SK-N-SH (cell line): ENCODE measurements at regions not wholly inside any gene's neighbourhood (a gene's known extent, or its start where the extent isn't known, plus 50 kb on each side); places are given as distances from the start of the nearest gene placed in this dataset.

Experiments
- CTCF ChIA-PET: fragments of 300-600, 350-600 bp; formaldehyde crosslinking; extraction: SDS; loops from one replicate; lab custom pipeline; 2021; lab: Yijun Ruan, JAX
- POLR2A ChIA-PET: fragments of 350-600 bp; sonication (Branson Sonifier 250); formaldehyde crosslinking; extraction: SDS; loops from one replicate; lab custom pipeline; 2020; ENCODE audit warnings: antibody characterized with exemption, inconsistent platforms; lab: Yijun Ruan, JAX
- DNase-seq: peaks from one replicate; pipeline ENCODE4 v3.0.0; 2012
- H2AFZ ChIP-seq: fragments of 200-600 bp; sonication (generic); 2 replicates; pipeline ENCODE4 v1.8.1; 2016; ENCODE audit warnings: antibody characterized with exemption, mild to moderate bottlenecking, low read depth
- H3F3A ChIP-seq: fragments of 200-600 bp; sonication (generic); replicated peaks from 2 replicates; pipeline ENCODE3; 2016; ENCODE audit warnings: antibody characterized with exemption, mild to moderate bottlenecking; ENCODE audit not compliant: insufficient read depth
- H3K27ac ChIP-seq, 2 experiments: fragments of 200-500 bp in 1 of 2; fragments of 200-600 bp in 1 of 2; sonication (Bioruptor generic) in 1 of 2; sonication (generic), shearing (Covaris generic) in 1 of 2; 2 replicates each; pipeline versions ENCODE4 v1.5.1 to v1.6.1; 2014 to 2016; ENCODE audit warnings: low read depth in 2 of 2, inconsistent platforms in 1 of 2, low read length in 1 of 2, mild to moderate bottlenecking in 1 of 2, mixed read lengths in 1 of 2
- H3K27me3 ChIP-seq: fragments of 200-600 bp; sonication (generic), shearing (Covaris generic); 2 replicates; pipeline ENCODE4 v1.6.1; 2016; ENCODE audit warnings: mixed run types; ENCODE audit not compliant: insufficient read depth
- H3K36me3 ChIP-seq, 2 experiments: fragments of 200-500 bp in 1 of 2; fragments of 200-600 bp in 1 of 2; sonication (Bioruptor generic) in 1 of 2; sonication (generic) in 1 of 2; replicated peaks in 1 of 2; 2 replicates each; pipeline versions ENCODE3 to v1.5.1; 2014 to 2016; ENCODE audit warnings: low read length in 1 of 2, mild to moderate bottlenecking in 1 of 2; ENCODE audit not compliant: insufficient read depth in 2 of 2, control insufficient read depth in 1 of 2
- H3K4me1 ChIP-seq, 2 experiments: fragments of 200-500 bp in 1 of 2; fragments of 200-600 bp in 1 of 2; sonication (Bioruptor generic) in 1 of 2; sonication (generic), shearing (Covaris generic) in 1 of 2; 2 replicates each; pipeline versions ENCODE4 v1.5.1 to v1.6.1; 2014 to 2016; ENCODE audit warnings: low read depth in 1 of 2, low read length in 1 of 2, mixed run types in 1 of 2; ENCODE audit not compliant: insufficient read depth in 2 of 2, control insufficient read depth in 1 of 2
- H3K4me2 ChIP-seq: fragments of 200-600 bp; sonication (generic), shearing (Covaris generic); 2 replicates; pipeline ENCODE4 v1.6.1; 2017; ENCODE audit warnings: mixed run types
- H3K4me3 ChIP-seq, 2 experiments: fragments of 200-500 bp in 1 of 2; fragments of 200-600 bp in 1 of 2; sonication (Bioruptor generic) in 1 of 2; sonication (generic), shearing (Covaris generic) in 1 of 2; 2 replicates each; pipeline versions ENCODE4 v1.5.1 to v1.8.1; 2014 to 2016; ENCODE audit warnings: low read depth in 2 of 2, inconsistent platforms in 1 of 2, low read length in 1 of 2, mild to moderate bottlenecking in 1 of 2, mixed read lengths in 1 of 2, moderate library complexity in 1 of 2
- H3K79me2 ChIP-seq: fragments of 200-600 bp; sonication (generic); 2 replicates; pipeline ENCODE4 v1.8.1; 2017; ENCODE audit warnings: mild to moderate bottlenecking; ENCODE audit not compliant: insufficient read depth
- H3K9ac ChIP-seq: fragments of 200-600 bp; sonication (generic); 2 replicates; pipeline ENCODE4 v1.6.1; 2017; ENCODE audit warnings: mixed run types
- H3K9me2 ChIP-seq: fragments of 200-600 bp; sonication (generic); 2 replicates; pipeline ENCODE4 v1.6.1; 2017; ENCODE audit warnings: mixed run types
- H3K9me3 ChIP-seq: fragments of 200-600 bp; sonication (generic); 2 replicates; pipeline ENCODE4 v1.6.1; 2017; ENCODE audit warnings: mixed run types, mild to moderate bottlenecking, moderate library complexity
- H4K20me1 ChIP-seq: fragments of 200-600 bp; sonication (generic); 2 replicates; pipeline ENCODE4 v1.6.1; 2017; ENCODE audit warnings: mild to moderate bottlenecking, mixed run types; ENCODE audit not compliant: insufficient read depth
- EP300 ChIP-seq, 2 experiments: IDR thresholded peaks; 2 replicates each; pipeline versions ENCODE4 v1.4.0 to v1.6.1; 2012; ENCODE audit warnings: borderline replicate concordance in 1 of 2, low read depth in 1 of 2, low read length in 1 of 2
- FOXM1 ChIP-seq: IDR thresholded peaks from 2 replicates; pipeline ENCODE4 v1.4.0; 2012; ENCODE audit warnings: low read depth, mild to moderate bottlenecking
- NFIC ChIP-seq: IDR thresholded peaks from 2 replicates; pipeline ENCODE4 v1.4.0; 2012; ENCODE audit warnings: borderline replicate concordance
- SMC3 ChIP-seq: IDR thresholded peaks from 2 replicates; pipeline ENCODE4 v1.6.1; 2012; ENCODE audit warnings: low read depth, low read length, improper control_type of control experiment
- TEAD4 ChIP-seq: IDR thresholded peaks from 2 replicates; pipeline ENCODE4 v1.4.0; 2012; ENCODE audit warnings: mild to moderate bottlenecking, borderline replicate concordance; ENCODE audit not compliant: insufficient read depth
- WGBS: methylation state at CpG from one replicate; pipeline ENCODE4 v1.1.6; 2017; ENCODE audit warnings: low lambda C conversion rate; 5-methylcytosine and 5-hydroxymethylcytosine counted together
- TF ChIP-seq, protein P1 (sequence below): fragments of 200-600 bp; sonication (generic); IDR thresholded peaks from 2 replicates; pipeline ENCODE4 v1.6.1; 2017; ENCODE audit warnings: antibody characterized with exemption, mild to moderate bottlenecking, moderate library complexity
- TF ChIP-seq, protein P2 (sequence below): IDR thresholded peaks from 2 replicates; pipeline ENCODE4 v1.4.0; 2012; ENCODE audit warnings: low read depth, borderline replicate concordance

DNA sequence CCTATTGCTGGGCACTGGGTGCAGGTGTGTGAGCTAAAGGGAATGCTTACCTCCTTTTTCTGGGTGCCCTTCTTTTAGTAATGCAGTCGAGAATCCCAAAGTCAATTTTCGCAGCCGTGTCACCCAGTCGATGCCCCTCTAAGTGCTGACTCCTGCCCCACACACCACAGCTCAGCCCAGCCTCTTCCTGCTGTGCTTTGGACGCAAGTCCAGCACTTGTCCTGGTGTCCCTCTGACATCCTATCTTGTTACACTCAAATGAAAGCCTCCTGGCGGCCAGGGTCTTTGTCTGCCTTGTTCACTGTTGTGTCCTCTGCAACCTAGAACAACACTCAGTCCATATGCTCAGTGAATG is 58.5 kb upstream of the RUNX3 start:
- no peak overlapping the region for H2AFZ ChIP-seq
- peaks cover 41% of the 10 kb centered on the region for H3K27me3 ChIP-seq
- H3F3A ChIP-seq = no peaks in the 10 kb centered on the region
- no peaks in the 10 kb centered on the region for H3K36me3 ChIP-seq
- H3K9me2 ChIP-seq = no peaks in the 10 kb centered on the region
- H3K4me3 ChIP-seq = no peak overlapping the region
- 73% methylated on average over 6 of the region's 6 CpGs for WGBS
- no peaks in the 10 kb centered on the region for H3K9me3 ChIP-seq
- ChIA-PET CTCF (interaction anchor here (1.4 kb wide), 1 partner anchor 56 kb away, joined by 4 read pairs; no protein-coding TSS in a partner anchor), POLR2A (no interaction called here)
- H4K20me1 ChIP-seq = no peaks in the 10 kb centered on the region
- H3K4me1 ChIP-seq = no peaks in the 10 kb centered on the region; a peak in 1 of 4 replicates
- no peaks in the 10 kb centered on the region for H3K79me2 ChIP-seq
- no peak overlapping the region for H3K27ac ChIP-seq
- H3K4me2 ChIP-seq = no peak overlapping the region
- TF ChIP-seq NFIC (no peak), SMC3 (no peak), FOXM1 (no peak)
- TF ChIP-seq, protein P1, sequence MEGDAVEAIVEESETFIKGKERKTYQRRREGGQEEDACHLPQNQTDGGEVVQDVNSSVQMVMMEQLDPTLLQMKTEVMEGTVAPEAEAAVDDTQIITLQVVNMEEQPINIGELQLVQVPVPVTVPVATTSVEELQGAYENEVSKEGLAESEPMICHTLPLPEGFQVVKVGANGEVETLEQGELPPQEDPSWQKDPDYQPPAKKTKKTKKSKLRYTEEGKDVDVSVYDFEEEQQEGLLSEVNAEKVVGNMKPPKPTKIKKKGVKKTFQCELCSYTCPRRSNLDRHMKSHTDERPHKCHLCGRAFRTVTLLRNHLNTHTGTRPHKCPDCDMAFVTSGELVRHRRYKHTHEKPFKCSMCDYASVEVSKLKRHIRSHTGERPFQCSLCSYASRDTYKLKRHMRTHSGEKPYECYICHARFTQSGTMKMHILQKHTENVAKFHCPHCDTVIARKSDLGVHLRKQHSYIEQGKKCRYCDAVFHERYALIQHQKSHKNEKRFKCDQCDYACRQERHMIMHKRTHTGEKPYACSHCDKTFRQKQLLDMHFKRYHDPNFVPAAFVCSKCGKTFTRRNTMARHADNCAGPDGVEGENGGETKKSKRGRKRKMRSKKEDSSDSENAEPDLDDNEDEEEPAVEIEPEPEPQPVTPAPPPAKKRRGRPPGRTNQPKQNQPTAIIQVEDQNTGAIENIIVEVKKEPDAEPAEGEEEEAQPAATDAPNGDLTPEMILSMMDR = no peak
- TF ChIP-seq, protein P2, sequence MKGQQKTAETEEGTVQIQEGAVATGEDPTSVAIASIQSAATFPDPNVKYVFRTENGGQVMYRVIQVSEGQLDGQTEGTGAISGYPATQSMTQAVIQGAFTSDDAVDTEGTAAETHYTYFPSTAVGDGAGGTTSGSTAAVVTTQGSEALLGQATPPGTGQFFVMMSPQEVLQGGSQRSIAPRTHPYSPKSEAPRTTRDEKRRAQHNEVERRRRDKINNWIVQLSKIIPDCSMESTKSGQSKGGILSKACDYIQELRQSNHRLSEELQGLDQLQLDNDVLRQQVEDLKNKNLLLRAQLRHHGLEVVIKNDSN = no peak
- no peak overlapping the region for H3K9ac ChIP-seq
- no peak for DNase-seq

DNA sequence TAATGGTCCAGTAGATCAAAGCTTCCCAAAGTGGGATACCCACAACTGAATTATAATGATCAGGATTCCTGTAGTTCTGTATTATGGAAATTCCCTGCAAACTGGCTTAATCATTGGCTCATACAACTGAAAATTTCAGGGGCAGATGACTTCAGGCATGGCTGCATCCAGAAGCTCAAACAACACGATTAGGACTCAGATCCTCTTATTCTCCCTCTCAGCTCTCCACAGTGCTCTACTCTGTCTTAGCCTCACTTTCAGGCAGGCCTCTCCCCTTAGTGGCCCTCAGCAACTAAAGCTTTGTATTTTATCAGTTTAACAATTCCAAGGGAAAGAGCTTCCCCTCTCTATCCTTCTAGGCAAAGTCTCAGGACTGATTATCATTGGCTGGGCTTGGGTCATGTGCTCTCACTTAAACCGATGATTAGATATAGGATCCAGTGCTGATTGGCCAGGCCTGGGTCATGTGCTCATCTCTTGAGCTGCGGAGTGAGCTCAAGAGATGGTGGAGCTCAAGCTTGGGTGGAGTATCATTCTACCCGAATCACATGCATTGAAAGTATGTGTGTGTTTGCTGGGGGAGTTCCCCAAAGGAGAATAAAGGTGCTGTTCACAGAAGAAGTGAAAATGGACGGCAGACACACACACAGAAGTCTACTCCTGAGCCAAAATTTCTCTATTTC is 57.9 kb upstream of the RUNX3 start:
- WGBS = 56% methylated on average over 5 of the region's 5 CpGs
- no peaks in the 10 kb centered on the region for H4K20me1 ChIP-seq
- no peak overlapping the region for H2AFZ ChIP-seq
- H3K9me3 ChIP-seq = no peaks in the 10 kb centered on the region
- no peak for DNase-seq
- no peak overlapping the region for H3K9ac ChIP-seq
- no peak overlapping the region for H3K27ac ChIP-seq
- ChIA-PET CTCF (interaction anchor here (0.9 to 1.4 kb wide), 3 partner anchors 46 to 91 kb away, joined by 3 to 4 read pairs (median 4); no protein-coding TSS in a partner anchor), POLR2A (no interaction called here)
- TF ChIP-seq EP300 (IDR thresholded peaks at IDR 0.05; ENCODE audit: borderline replicate concordance in 1 of 2, low read depth in 1 of 2, low read length in 1 of 2) = no peak
- TF ChIP-seq, protein P2 = peak; percentile 22; the same call in 1 of the 2 replicates
- TF ChIP-seq TEAD4 = no peak
- no peak for TF ChIP-seq SMC3
- no peaks in the 10 kb centered on the region for H3K9me2 ChIP-seq
- H3K4me1 ChIP-seq = no peaks in the 10 kb centered on the region; a peak in 1 of 4 replicates
- H3K27me3 ChIP-seq = peaks cover 39% of the 10 kb centered on the region
- H3K4me2 ChIP-seq = no peak overlapping the region
- H3K4me3 ChIP-seq = no peak overlapping the region
- H3K79me2 ChIP-seq = no peaks in the 10 kb centered on the region
- H3K36me3 ChIP-seq = no peaks in the 10 kb centered on the region
- H3F3A ChIP-seq = no peaks in the 10 kb centered on the region
